ENCODE measurements at regions not wholly inside any gene's neighbourhood (a gene's known extent, or its start where the extent isn't known, plus 50 kb on each side); places are given as distances from the start of the nearest gene placed in this dataset.
A peak's percentile ranks its signal among the peaks of the same experiment; 100 is the strongest.

DNA sequence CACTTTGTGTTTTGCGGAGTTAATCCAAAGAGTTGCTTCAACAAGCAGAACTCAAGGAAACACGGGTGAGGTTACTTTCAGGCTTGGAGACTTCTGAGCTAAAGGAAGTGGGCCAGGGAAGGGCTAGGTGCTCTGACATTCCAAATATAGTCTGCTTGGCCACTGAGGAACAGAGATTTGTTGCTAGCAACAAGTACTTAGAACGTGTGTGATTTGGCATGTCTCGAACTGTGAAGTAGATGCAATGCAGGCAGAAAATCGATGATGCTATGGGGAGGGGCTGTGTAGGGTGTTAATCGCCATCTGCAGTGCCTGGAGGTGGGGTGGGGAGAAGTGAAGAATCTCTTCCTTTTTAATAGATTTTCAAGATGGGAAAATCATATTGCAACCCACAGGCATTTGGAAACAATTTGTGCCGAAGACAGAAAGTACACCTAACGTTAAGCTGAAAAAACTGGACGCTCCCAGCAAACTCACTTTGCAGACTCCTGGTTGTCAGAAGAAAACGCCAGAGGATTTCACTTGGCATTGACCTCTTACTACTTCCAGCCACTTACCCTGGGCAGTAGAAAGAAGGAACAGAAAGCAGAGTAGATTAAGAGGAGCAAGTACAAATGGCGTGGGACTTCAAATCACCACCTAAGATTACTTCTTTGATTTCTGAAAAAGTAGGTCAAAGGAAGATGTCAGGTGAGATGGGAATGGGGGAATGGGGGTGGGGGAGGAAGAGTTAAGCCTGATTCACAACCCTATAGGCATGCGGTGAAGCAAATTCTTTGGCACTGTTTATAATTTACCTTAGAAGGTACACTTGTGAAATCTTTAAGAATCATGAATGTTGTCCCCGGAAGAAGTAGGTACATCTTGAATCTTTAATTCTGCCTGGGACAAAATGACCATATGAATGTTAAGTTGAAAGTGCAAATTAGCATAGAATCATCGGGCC, 314.1 kb downstream of the CD83 start:
- H3K27ac ChIP-seq = no peak overlapping the region
- 75 to 87% (median 80%) methylated on average over 14 of the region's 14 CpGs for WGBS, 5 donors
- no peak overlapping the region for H3K4me3 ChIP-seq
- no peaks in the 10 kb centered on the region for H3K36me3 ChIP-seq
- no peaks in the 10 kb centered on the region for H3K4me1 ChIP-seq
- TF ChIP-seq POLR2AphosphoS5 (IDR thresholded peaks at IDR 0.05) (no peak), EP300 (IDR thresholded peaks at IDR 0.05) (no peak), CTCF (IDR thresholded peaks at IDR 0.05) (no peak)
- H3K27me3 ChIP-seq = no peaks in the 10 kb centered on the region
- no peaks in the 10 kb centered on the region for H3K9me3 ChIP-seq
- peak in 1 of 2 donors; percentile 30 for DNase-seq
- intact Hi-C loops (cut with DNase I; ENCODE audit: low total_unique reads) = no loop called here

GRCh38 chr6:14434916-14435690, 317.5 kb downstream of the CD83 start:
- WGBS, 5 donors = 71 to 82% (median 75%) methylated on average over 3 of the region's 3 CpGs
- intact Hi-C loops (cut with DNase I; ENCODE audit: low total_unique reads) = no loop called here
- no peaks in the 10 kb centered on the region for H3K9me3 ChIP-seq
- no peak for DNase-seq
- H3K36me3 ChIP-seq = no peaks in the 10 kb centered on the region
- H3K27ac ChIP-seq = no peak overlapping the region
- H3K27me3 ChIP-seq = no peaks in the 10 kb centered on the region
- H3K4me3 ChIP-seq = no peak overlapping the region
- H3K4me1 ChIP-seq = peaks cover 0 to 3% (median under 1%) of the 10 kb centered on the region in 4 donors
- no peak for TF ChIP-seq POLR2AphosphoS5 (IDR thresholded peaks at IDR 0.05)
- no peak for TF ChIP-seq POLR2A (IDR thresholded peaks at IDR 0.05)

- Histone ChIP-seq H3K36me3 (no peaks in the 10 kb centered on the region), H3K4me1 (peaks cover 0 to 15% (median 8%) of the 10 kb centered on the region in 4 donors), H3K9me3 (no peaks in the 10 kb centered on the region), H3K27me3 (no peaks in the 10 kb centered on the region), H3K27ac (no peak overlapping the region), H3K4me3 (no peak overlapping the region)
- DNase-seq = no peak
- intact Hi-C loops (cut with DNase I; ENCODE audit: low total_unique reads) = no loop called here
- WGBS, 5 donors = 88 to 95% (median 91%) methylated on average over 3 of the region's 3 CpGs
- no peak for TF ChIP-seq CTCF (IDR thresholded peaks at IDR 0.05)
- no peak for TF ChIP-seq EP300 (IDR thresholded peaks at IDR 0.05)
- TF ChIP-seq POLR2AphosphoS5 (IDR thresholded peaks at IDR 0.05) = no peak
- TF ChIP-seq POLR2A (IDR thresholded peaks at IDR 0.05) = no peak
These were observed 319.1 kb downstream of the CD83 start for GRCh38 chr6:14436592-14437132.

DNA sequence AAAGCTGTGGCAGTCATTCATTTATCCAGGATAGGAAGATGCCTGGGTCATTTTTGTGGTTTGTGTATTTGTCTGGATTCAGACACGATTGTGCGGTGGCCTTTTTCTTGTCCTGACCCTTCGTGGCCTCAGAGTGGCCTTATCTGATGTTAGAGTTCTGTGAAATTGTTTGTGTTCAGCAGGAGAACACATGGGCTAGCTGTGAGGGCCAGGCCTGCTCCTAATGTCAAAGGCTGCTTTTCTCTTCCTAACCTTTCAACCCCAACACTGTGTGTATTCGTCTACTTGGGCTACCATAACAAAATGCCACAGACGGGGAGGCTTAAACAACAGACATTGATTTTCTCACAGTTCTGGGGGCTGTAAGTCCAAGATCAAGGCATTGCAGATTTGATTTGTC, 321.8 kb downstream of the CD83 start:
- H3K27me3 ChIP-seq = no peaks in the 10 kb centered on the region
- H3K4me3 ChIP-seq = no peak overlapping the region
- intact Hi-C loops (cut with DNase I; ENCODE audit: low total_unique reads) = no loop called here
- no peak overlapping the region for H3K27ac ChIP-seq
- TF ChIP-seq POLR2A (IDR thresholded peaks at IDR 0.05) (no peak), POLR2AphosphoS5 (IDR thresholded peaks at IDR 0.05) (no peak), CTCF (IDR thresholded peaks at IDR 0.05) (no peak), EP300 (IDR thresholded peaks at IDR 0.05) (no peak)
- peaks cover 0 to 21% (median 14%) of the 10 kb centered on the region in 4 donors for H3K4me1 ChIP-seq
- WGBS, 5 donors = 84 to 91% (median 88%) methylated on average over 5 of the region's 5 CpGs
- H3K36me3 ChIP-seq = no peaks in the 10 kb centered on the region
- H3K9me3 ChIP-seq = no peaks in the 10 kb centered on the region
- no peak for DNase-seq
